Mesodermal cell (in vitro differentiated cells): ENCODE measurements at regions not wholly inside any gene's neighbourhood (a gene's known extent, or its start where the extent isn't known, plus 50 kb on each side); places are given as distances from the start of the nearest gene placed in this dataset.

Source experiments
- H3K27ac ChIP-seq: 2 replicates; pipeline ENCODE4 v1.7.0; 2013; ENCODE audit warnings: mild to moderate bottlenecking, low read depth, low read length, moderate library complexity; ENCODE audit not compliant: severe bottlenecking
- H3K36me3 ChIP-seq: 2 replicates; pipeline ENCODE4 v1.7.1; 2013; ENCODE audit warnings: mild to moderate bottlenecking, low read length, moderate library complexity; ENCODE audit not compliant: control insufficient read depth, insufficient read depth
- H3K4me1 ChIP-seq: one replicate; pipeline ENCODE4 v1.7.1; 2013; ENCODE audit warnings: mild to moderate bottlenecking, low read length; ENCODE audit not compliant: insufficient read depth, control insufficient read depth, poor library complexity, severe bottlenecking
- H3K4me3 ChIP-seq: 2 replicates; pipeline ENCODE4 v1.7.0; 2013; ENCODE audit warnings: low read length, control low read depth, mild to moderate bottlenecking; ENCODE audit not compliant: insufficient read depth, poor library complexity, severe bottlenecking; ENCODE audit errors: extremely low read depth
- H3K9me3 ChIP-seq: 2 replicates; pipeline ENCODE4 v1.7.1; 2013; ENCODE audit warnings: mild to moderate bottlenecking, low read length, moderate library complexity; ENCODE audit not compliant: control insufficient read depth
- WGBS, 2 experiments: methylation state at CpG; one replicate each; pipeline ENCODE4 v1.1.5; 2013; ENCODE audit warnings: missing lambda C conversion rate in 2 of 2; ENCODE audit not compliant: insufficient coverage in 2 of 2; 5-methylcytosine and 5-hydroxymethylcytosine counted together

DNA sequence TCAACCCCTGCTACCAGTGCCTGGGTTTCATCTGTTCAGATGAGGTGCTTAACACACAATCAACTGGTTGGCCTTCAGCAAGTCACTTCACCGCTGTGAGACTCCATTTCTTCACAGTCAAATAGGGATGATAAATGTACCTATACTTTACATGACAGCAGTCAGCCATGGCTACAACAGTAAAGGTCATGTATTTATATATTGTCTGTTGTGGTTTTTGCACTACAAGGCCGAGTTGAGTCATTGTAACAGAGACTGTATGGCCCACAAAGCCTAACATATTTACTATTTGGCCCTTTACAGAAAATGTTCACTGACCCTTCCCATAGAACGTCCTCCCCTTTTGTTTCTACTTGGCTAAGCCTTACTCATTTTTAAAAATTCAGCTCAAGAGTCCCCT is 404.6 kb upstream of the F9 start:
- no peaks in the 10 kb centered on the region for H3K9me3 ChIP-seq
- H3K4me3 ChIP-seq: no peak overlapping the region
- 80% methylated on average over 1 of the region's 3 CpGs; no CpG with 5 or more reads in 1 of the 2 experiments for WGBS, 2 experiments
- H3K36me3 ChIP-seq: no peaks in the 10 kb centered on the region
- H3K4me1 ChIP-seq: no peaks in the 10 kb centered on the region
- no peak overlapping the region for H3K27ac ChIP-seq

DNA sequence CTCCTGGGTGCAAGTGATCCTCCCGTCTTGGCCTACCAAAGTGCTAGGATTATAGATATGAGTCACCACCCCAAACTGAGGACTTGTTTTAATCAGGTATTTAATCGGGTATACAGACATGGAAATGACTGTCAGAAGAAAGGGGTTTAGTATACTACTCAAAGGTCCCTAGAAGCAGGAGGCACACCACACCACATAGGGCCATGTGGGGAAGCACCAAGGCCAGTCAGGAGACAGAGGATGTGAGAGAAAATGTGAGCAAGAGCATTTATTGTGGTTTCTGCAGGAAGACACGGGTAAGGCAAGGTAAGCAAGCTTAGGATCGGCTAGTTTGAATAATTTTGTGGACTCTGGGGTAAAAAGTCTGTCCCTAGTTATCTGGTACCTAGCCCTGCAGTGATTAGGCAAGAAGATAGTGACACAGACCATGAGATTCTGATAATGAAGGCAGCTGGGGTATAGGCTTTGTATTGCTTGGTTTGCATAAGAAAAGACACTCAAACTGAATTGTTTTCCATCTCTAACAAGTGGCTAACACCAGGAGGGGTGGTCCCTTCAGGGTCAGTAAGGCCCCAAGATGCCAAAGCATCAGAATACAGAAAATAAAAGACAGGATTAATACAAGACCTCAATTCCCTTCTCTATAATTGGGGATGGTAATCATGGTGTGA is 408.8 kb upstream of the F9 start:
- no peak overlapping the region for H3K27ac ChIP-seq
- no peaks in the 10 kb centered on the region for H3K4me1 ChIP-seq
- no peaks in the 10 kb centered on the region for H3K36me3 ChIP-seq
- WGBS, 2 experiments: 40 to 46% methylated on average over 2 of the region's 4 CpGs
- no peak overlapping the region for H3K4me3 ChIP-seq
- no peaks in the 10 kb centered on the region for H3K9me3 ChIP-seq

DNA sequence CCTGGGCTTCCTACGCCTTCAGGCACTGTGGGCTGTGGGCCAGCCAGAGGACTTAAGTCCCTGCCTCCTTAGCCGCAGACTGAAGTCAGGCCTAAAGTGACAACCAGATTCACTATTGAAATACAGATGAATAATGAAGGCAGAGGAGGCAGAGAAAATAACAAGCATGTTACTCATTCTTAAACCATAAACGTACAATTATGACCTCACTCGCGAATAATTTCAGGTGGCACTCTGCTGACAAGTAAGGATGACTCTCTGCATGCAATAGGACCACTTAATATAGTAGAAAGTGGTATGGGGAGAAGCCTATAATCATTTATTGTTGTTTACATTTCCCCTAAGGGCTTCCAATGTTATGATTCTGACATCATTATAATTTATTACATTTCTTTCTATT is 409.2 kb upstream of the FGF13 start:
- no peak overlapping the region for H3K4me3 ChIP-seq
- no peaks in the 10 kb centered on the region for H3K4me1 ChIP-seq
- no peaks in the 10 kb centered on the region for H3K9me3 ChIP-seq
- H3K36me3 ChIP-seq: no peaks in the 10 kb centered on the region
- no peak overlapping the region for H3K27ac ChIP-seq
- whole genome bisulfite sequencing, 2 experiments: no CpG with 5 or more reads among the region's 5 CpGs

DNA sequence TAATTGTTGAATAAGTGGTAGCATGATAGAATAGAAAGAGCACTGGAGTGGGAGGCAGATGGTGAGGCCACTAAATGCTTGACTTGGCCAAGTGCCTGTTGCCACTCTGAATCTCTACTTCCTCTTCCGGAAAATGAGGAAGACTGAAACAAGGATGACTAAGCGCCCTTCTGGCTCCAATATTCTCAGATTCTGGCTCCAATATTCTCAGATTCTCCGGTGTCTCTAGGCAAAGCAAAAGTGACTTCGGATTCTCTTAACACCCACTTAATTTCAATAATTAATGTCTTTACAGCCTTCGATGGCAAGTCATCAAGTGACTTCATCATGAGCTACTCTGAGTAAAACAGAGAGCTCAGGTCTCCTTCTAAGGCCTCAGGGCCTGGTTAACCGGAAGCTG is 402.2 kb upstream of the FGF13 start:
- H3K4me3 ChIP-seq: no peak overlapping the region
- H3K9me3 ChIP-seq: no peaks in the 10 kb centered on the region
- WGBS, 2 experiments: 90 to 100% methylated on average over 2 to 4 of the region's 6 CpGs
- no peaks in the 10 kb centered on the region for H3K36me3 ChIP-seq
- H3K27ac ChIP-seq: no peak overlapping the region
- no peaks in the 10 kb centered on the region for H3K4me1 ChIP-seq

DNA sequence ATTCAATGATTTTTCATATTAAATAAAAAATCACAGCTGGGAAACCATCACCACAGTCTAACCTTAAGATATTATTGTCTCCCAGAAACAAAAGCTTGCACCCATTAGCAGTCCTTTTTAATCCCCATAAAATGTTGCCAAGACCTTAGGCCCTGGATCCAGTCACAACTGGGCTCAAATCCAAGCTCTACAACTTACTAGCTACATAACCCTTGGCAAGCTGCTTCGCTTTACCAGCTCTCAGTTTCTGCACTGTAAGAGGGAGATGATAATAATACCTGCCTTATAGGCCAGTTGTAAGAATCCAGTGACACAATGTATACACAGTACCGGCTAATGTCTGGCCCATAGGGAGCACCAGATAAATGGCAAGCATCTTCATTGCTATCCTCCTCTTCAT is 400.9 kb upstream of the FGF13 start:
- no peaks in the 10 kb centered on the region for H3K9me3 ChIP-seq
- no peaks in the 10 kb centered on the region for H3K4me1 ChIP-seq
- H3K36me3 ChIP-seq: no peaks in the 10 kb centered on the region
- 100% methylated on average over 1 of the region's 2 CpGs; no CpG with 5 or more reads in 1 of the 2 experiments for WGBS, 2 experiments
- no peak overlapping the region for H3K27ac ChIP-seq
- no peak overlapping the region for H3K4me3 ChIP-seq

DNA sequence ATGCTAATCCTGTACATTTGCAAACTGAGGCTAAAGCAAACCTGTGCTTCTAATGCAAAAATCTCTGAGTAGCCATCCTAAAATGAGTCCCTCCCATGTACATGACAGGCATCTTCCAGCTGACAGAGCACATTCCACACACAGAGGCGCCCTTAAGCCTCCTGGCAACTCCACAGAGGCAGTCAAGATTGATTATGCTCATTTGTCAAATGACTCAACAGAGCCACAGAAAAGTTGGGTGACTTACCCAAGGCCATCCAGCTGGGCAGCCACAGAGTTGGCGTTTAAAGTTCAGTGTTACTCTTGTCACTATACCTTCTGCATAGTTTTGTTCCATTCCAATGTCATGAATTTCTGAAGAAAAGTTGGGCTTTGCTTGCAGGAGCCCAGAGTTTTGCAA is 394.6 kb upstream of the FGF13 start:
- H3K4me1 ChIP-seq: no peaks in the 10 kb centered on the region
- H3K4me3 ChIP-seq: no peak overlapping the region
- WGBS, 2 experiments: 47% methylated on average over 2 of the region's 2 CpGs; no CpG with 5 or more reads in 1 of the 2 experiments
- no peaks in the 10 kb centered on the region for H3K36me3 ChIP-seq
- H3K27ac ChIP-seq: no peak overlapping the region
- no peaks in the 10 kb centered on the region for H3K9me3 ChIP-seq

DNA sequence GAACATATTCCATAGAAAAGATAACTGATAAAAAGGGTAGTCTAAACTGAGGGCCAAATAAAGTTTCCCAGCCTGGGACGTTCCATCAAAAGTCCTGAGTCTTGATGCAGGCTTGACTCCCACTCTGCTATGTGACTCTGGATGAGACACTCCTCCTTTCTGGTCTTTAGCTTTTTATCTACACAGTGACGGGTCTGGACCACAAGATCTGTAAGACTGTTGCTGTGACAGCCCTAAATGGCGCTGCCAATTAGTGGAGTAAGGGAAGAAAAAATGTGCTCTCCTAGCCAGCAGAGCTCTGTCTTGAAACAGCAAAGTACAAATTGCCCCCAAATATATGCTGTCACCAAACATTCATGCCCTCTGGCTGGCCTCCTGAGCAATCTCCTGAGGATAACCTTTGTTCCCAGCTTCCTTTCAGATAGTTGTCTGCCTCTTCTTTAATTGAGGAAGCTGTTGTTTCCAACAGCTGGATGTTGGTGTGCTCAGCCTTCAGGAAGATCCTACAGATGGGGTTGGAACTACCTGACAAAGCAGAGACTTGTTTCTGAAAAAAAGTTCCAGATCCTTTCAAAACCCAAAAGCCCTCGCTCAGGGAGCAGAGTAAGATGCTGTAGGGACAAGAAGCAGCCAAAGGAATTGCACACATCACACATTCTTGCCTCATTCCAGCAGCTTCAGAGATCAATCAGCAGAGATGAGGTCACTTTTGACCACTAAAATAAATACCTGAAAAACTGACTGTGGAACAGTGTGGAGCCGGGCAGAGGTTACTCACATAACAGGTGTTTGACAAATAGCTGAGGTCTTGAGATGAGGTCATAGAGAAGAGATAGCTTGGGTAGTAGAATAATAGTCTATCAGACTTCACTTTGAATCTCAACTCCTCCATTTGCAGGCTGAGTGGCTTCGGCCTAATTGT is 383.4 kb upstream of the FGF13 start:
- Histone ChIP-seq H3K9me3 (no peaks in the 10 kb centered on the region), H3K4me1 (no peaks in the 10 kb centered on the region), H3K36me3 (no peaks in the 10 kb centered on the region), H3K4me3 (no peak overlapping the region), H3K27ac (no peak overlapping the region)
- 90% methylated on average over 2 of the region's 6 CpGs; no CpG with 5 or more reads in 1 of the 2 experiments for WGBS, 2 experiments

DNA sequence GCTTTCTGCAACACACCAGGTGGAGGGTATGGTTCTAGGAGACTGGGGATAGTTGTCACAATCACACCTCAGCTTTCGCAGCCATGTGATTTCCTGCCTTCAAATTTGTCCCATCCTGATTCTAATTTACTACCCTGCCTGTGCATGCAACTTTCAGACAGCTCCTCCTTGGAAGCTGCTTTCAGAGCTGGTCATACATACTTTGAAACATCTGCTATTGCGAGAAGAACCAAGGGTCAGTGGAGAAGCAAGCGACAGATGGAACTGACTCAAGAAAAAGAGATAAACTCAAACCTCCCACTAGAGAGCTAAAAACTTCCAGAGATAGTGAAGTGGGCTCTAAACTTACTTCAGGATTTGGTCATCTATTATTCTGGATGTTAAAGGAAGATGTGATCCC is 381.7 kb upstream of the FGF13 start:
- no peak overlapping the region for H3K4me3 ChIP-seq
- no CpG with 5 or more reads among the region's 3 CpGs for WGBS, 2 experiments

DNA sequence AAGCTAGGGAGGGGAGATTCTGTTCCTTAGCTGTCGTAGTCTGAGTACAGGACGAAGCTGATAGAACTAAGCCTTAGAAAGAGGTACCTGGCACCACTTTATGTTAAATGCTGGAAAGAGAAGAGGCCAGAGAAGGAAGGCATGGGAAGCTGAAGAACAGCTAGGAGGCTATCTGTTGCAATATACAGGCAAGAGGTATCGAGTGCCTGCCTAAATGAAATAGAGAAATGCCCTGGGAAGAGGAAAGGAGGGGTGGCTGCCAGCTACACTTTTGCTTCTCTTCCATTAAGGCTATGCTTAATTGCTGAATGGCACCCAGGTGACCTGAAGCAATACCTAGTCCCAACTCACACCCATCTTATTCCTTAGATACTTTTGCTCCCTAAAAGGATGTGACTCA is 380.4 kb upstream of the FGF13 start:
- Histone ChIP-seq H3K4me1 (no peaks in the 10 kb centered on the region), H3K9me3 (no peaks in the 10 kb centered on the region), H3K27ac (no peak overlapping the region), H3K4me3 (no peak overlapping the region), H3K36me3 (no peaks in the 10 kb centered on the region)
- WGBS, 2 experiments: no CpG with 5 or more reads among the region's 3 CpGs

More for the DNA sequence above, 381.7 kb upstream of the FGF13 start:
- Histone ChIP-seq H3K9me3 (no peaks in the 10 kb centered on the region), H3K27ac (no peak overlapping the region), H3K4me1 (no peaks in the 10 kb centered on the region), H3K36me3 (no peaks in the 10 kb centered on the region)

DNA sequence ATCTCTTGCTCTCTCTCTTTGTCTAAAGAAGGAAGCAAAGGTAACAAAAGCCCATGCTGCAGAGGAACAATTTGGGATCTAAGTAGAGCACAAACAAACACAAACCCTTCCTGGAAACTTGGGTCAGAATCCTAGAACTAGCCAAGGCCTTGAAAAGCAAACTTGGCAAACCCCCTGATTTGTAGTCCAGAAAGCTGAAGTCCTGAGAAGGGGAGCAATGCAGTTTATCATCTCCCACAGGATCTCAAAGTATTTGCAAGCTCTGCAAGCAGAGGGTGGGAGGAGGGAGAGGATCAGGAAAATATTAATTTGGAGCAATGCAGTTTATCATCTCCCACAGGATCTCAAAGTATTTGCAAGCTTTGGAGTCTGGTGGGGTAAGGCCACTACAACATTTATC is 379.5 kb upstream of the FGF13 start:
- Histone ChIP-seq H3K36me3 (no peaks in the 10 kb centered on the region), H3K9me3 (no peaks in the 10 kb centered on the region), H3K4me3 (no peak overlapping the region), H3K4me1 (no peaks in the 10 kb centered on the region), H3K27ac (no peak overlapping the region)

DNA sequence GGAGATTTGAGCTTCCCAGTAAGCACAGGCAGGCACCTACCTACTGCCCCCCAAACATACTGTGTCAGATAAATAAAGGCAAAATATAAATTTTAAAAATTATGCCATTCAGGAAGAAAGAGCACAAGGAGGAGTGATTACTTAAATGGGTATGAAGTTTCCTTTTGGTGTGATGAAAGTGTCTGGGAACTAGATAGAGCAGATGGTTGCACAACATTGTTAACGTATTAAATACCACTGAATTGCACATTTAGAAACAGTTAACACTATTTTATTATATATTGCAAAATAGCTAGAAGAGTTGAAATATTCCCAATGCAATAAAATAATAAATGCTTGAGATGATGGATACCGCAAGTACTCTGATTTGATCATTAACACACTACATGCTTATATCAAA is 374.7 kb upstream of the FGF13 start:
- no peak overlapping the region for H3K27ac ChIP-seq
- no peak overlapping the region for H3K4me3 ChIP-seq
- WGBS, 2 experiments: no CpG with 5 or more reads among the region's 2 CpGs
- no peaks in the 10 kb centered on the region for H3K36me3 ChIP-seq
- H3K9me3 ChIP-seq: no peaks in the 10 kb centered on the region
- no peaks in the 10 kb centered on the region for H3K4me1 ChIP-seq
